ENCODE measurements at regions not wholly inside any gene's neighbourhood (a gene's known extent, or its start where the extent isn't known, plus 50 kb on each side); places are given as distances from the start of the nearest gene placed in this dataset.

DNA sequence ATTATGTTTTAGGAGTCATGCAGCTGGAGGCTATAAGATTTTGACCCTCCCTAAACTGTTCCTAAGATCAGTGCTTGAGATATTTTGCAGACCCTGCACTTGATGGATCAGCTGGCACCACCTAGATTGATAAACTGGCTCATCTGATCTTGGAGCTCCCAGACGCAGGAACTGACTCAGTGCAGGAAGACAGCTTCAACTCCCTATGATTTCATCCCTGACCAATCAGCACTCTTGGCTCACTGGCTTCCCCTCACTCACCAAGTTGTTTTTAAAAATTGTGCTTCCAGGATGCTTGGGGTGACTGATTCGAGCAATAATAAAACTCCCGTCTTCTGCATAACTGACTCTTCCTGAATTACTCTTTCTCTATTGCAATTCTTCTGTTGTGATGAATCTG lies 637.5 kb upstream of the FAT3 start:
- H3K27ac ChIP-seq (ENCODE audit: low read depth, low read length): no peak overlapping the region
- no peaks in the 10 kb centered on the region for H3K9me2 ChIP-seq (replicated peaks; ENCODE audit: control insufficient read depth, low read length)
- no peaks in the 10 kb centered on the region for H4K20me1 ChIP-seq (ENCODE audit: control insufficient read depth, insufficient read depth, low read depth, low read length)
- H3K9me3 ChIP-seq (ENCODE audit: control insufficient read depth, insufficient read depth, low read length): peaks cover 1% of the 10 kb centered on the region; the same call in 1 of the 2 replicates
- H3F3A ChIP-seq (ENCODE audit: control insufficient read depth, insufficient read depth): no peaks in the 10 kb centered on the region
- no peak for TF ChIP-seq EZH2phosphoT487 (IDR thresholded peaks at IDR 0.05; ENCODE audit: borderline replicate concordance, low read length)
- TF ChIP-seq CTCF (IDR thresholded peaks at IDR 0.05; ENCODE audit: low read depth, low read length, poor library complexity, severe bottlenecking): no peak
- H3K4me1 ChIP-seq (ENCODE audit: control insufficient read depth, low read length): no peaks in the 10 kb centered on the region
- no peaks in the 10 kb centered on the region for H3K36me3 ChIP-seq (ENCODE audit: control insufficient read depth, low read length)
- no peak overlapping the region for H3K4me3 ChIP-seq (ENCODE audit: low read length)
- no peak overlapping the region for H3K4me2 ChIP-seq (ENCODE audit: low read length)
- no peaks in the 10 kb centered on the region for H3K79me2 ChIP-seq (ENCODE audit: control insufficient read depth, low read length)
- no peaks in the 10 kb centered on the region for H3K27me3 ChIP-seq (ENCODE audit: control insufficient read depth, low read length)

DNA sequence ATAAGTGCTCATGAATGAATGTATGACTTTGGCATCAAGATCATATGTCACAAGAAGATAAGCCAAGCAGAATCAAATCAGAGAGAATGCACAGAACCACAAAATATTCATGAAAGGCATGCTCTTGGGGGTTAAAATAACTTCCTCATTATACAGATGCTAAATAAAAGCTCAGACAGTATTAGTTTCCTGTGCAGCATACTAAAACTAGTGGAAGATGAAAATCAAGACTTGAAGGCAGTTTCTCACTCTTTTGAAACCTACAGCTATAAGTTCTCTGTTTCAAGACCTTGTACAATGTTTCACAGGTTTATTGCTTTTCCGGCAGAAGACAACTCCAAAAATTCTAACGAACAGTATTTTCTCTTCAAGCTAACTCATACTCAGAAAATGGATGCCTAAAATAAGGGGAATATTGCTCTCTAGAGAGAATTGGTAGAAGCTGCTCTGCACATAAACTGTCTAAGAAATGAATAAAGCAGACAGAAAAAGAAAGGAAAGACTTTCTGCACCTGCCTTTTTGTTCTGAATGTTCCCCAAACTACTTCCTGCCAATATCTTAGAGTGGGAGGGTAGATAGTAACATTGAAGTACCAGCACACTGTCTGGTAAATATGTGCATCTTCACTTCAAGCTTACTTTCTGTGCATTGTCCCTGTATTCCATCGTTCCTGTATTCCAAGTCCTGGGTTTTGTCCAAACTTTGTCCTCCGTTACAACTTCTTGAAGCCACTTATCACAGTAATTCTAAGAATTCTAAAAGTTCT lies 639.4 kb upstream of the FAT3 start:
- no peaks in the 10 kb centered on the region for H3K9me3 ChIP-seq (ENCODE audit: control insufficient read depth, insufficient read depth, low read length)
- H3K27me3 ChIP-seq (ENCODE audit: control insufficient read depth, low read length): no peaks in the 10 kb centered on the region
- H3K9me2 ChIP-seq (replicated peaks; ENCODE audit: control insufficient read depth, low read length): no peaks in the 10 kb centered on the region
- H3K4me1 ChIP-seq (ENCODE audit: control insufficient read depth, low read length): no peaks in the 10 kb centered on the region
- no peak overlapping the region for H3K4me2 ChIP-seq (ENCODE audit: low read length)
- no peak overlapping the region for H3K4me3 ChIP-seq (ENCODE audit: low read length)
- no peak overlapping the region for H3K27ac ChIP-seq (ENCODE audit: low read depth, low read length)
- H3F3A ChIP-seq (ENCODE audit: control insufficient read depth, insufficient read depth): no peaks in the 10 kb centered on the region
- no peaks in the 10 kb centered on the region for H3K36me3 ChIP-seq (ENCODE audit: control insufficient read depth, low read length)
- no peaks in the 10 kb centered on the region for H4K20me1 ChIP-seq (ENCODE audit: control insufficient read depth, insufficient read depth, low read depth, low read length)
- TF ChIP-seq EZH2phosphoT487 (IDR thresholded peaks at IDR 0.05; ENCODE audit: borderline replicate concordance, low read length) (no peak), CTCF (IDR thresholded peaks at IDR 0.05; ENCODE audit: low read depth, low read length, poor library complexity, severe bottlenecking) (no peak)
- H3K79me2 ChIP-seq (ENCODE audit: control insufficient read depth, low read length): no peaks in the 10 kb centered on the region

GRCh38 chr11:91563176-91563575 lies 661.4 kb upstream of the FAT3 start:
- H3F3A ChIP-seq (ENCODE audit: control insufficient read depth, insufficient read depth): no peaks in the 10 kb centered on the region
- no peaks in the 10 kb centered on the region for H4K20me1 ChIP-seq (ENCODE audit: control insufficient read depth, insufficient read depth, low read depth, low read length)
- H3K27me3 ChIP-seq (ENCODE audit: control insufficient read depth, low read length): no peaks in the 10 kb centered on the region
- no peak overlapping the region for H3K27ac ChIP-seq (ENCODE audit: low read depth, low read length)
- H3K36me3 ChIP-seq (ENCODE audit: control insufficient read depth, low read length): no peaks in the 10 kb centered on the region
- no peaks in the 10 kb centered on the region for H3K4me1 ChIP-seq (ENCODE audit: control insufficient read depth, low read length)
- no peak overlapping the region for H3K4me3 ChIP-seq (ENCODE audit: low read length)
- H3K9me2 ChIP-seq (replicated peaks; ENCODE audit: control insufficient read depth, low read length): no peaks in the 10 kb centered on the region; the same call in 1 of the 2 replicates
- H3K79me2 ChIP-seq (ENCODE audit: control insufficient read depth, low read length): no peaks in the 10 kb centered on the region
- H3K9me3 ChIP-seq (ENCODE audit: control insufficient read depth, insufficient read depth, low read length): no peaks in the 10 kb centered on the region
- TF ChIP-seq EZH2phosphoT487 (IDR thresholded peaks at IDR 0.05; ENCODE audit: borderline replicate concordance, low read length) (no peak), CTCF (IDR thresholded peaks at IDR 0.05; ENCODE audit: low read depth, low read length, poor library complexity, severe bottlenecking) (no peak)
- H3K4me2 ChIP-seq (ENCODE audit: low read length): no peak overlapping the region

All from DOHH2 (cell line).